DND-41 (cell line): ENCODE measurements at regions not wholly inside any gene's neighbourhood (a gene's known extent, or its start where the extent isn't known, plus 50 kb on each side); places are given as distances from the start of the nearest gene placed in this dataset.

Experiments used
- CTCF ChIP-seq: IDR thresholded peaks from 2 replicates; pipeline ENCODE4 v1.5.1; 2012; ENCODE audit warnings: borderline replicate concordance, low read length, moderate library complexity, mild to moderate bottlenecking; ENCODE audit not compliant: poor library complexity, severe bottlenecking; ENCODE audit errors: extremely low read depth
- EZH2 ChIP-seq: IDR thresholded peaks from 3 replicates; pipeline ENCODE4 v1.6.1; 2012; ENCODE audit warnings: borderline replicate concordance, low read depth, mild to moderate bottlenecking, moderate library complexity, low read length, inconsistent platforms; ENCODE audit not compliant: severe bottlenecking

- TF ChIP-seq EZH2 = no peak
- TF ChIP-seq CTCF = no peak
Observed at GRCh38 chr13:67986234-67986633, 756.1 kb upstream of the PCDH9 start.
